ENCODE measurements at regions not wholly inside any gene's neighbourhood (a gene's known extent, or its start where the extent isn't known, plus 50 kb on each side); places are given as distances from the start of the nearest gene placed in this dataset.

- Histone ChIP-seq H3K4me3 (no peak overlapping the region), H3K4me1 (no peaks in the 10 kb centered on the region), H3K27ac (no peak overlapping the region), H3K9me3 (no peaks in the 10 kb centered on the region), H3K4me2 (no peak overlapping the region)
- POLR2A ChIA-PET: no interaction called here
- TF ChIP-seq CTCF (IDR thresholded peaks at IDR 0.05) (no peak), TP53 (CRISPR knock-in tag; IDR thresholded peaks at IDR 0.05) (no peak), CBX2 (IDR thresholded peaks at IDR 0.05; ENCODE audit: borderline replicate concordance, low read depth) (no peak), CEBPB (IDR thresholded peaks at IDR 0.05) (no peak), BCL3 (IDR thresholded peaks at IDR 0.05) (no peak), ATOH8 (CRISPR knock-in tag; IDR thresholded peaks at IDR 0.05; ENCODE audit: low read depth) (no peak), FOSB (CRISPR knock-in tag; IDR thresholded peaks at IDR 0.05) (no peak), EHMT2 (IDR thresholded peaks at IDR 0.05; ENCODE audit: low read depth) (no peak), EP300 (IDR thresholded peaks at IDR 0.05) (no peak), RNF2 (IDR thresholded peaks at IDR 0.05; ENCODE audit: borderline replicate concordance, low read depth) (no peak), HOXB5 (CRISPR knock-in tag; IDR thresholded peaks at IDR 0.05) (no peak), ESRRA (IDR thresholded peaks at IDR 0.05; ENCODE audit: borderline replicate concordance, low read length) (no peak), SREBF2 (IDR thresholded peaks at IDR 0.05) (no peak), CHD2 (IDR thresholded peaks at IDR 0.05; ENCODE audit: low read length, partially characterized antibody) (no peak), POLR2A (IDR thresholded peaks at IDR 0.05; ENCODE audit: low read length) (no peak), ELK1 (IDR thresholded peaks at IDR 0.05; ENCODE audit: low read depth, low read length) (no peak), POLR2AphosphoS2 (conservative IDR thresholded peaks at IDR 0.05; ENCODE audit: low read length) (no peak), GATA3 (IDR thresholded peaks at IDR 0.05; ENCODE audit: borderline replicate concordance) (no peak)
- no peak for FAIRE-seq
- CTCF ChIA-PET: no interaction called here
- ATAC-seq: no peak
- no peak for DNase-seq (ENCODE audit: low read depth in 1 of 2, low spot score in 1 of 2)
Observed at GRCh38 chr4:11250510-11250909, 178.2 kb downstream of the HS3ST1 start.

- Histone ChIP-seq H3K9me3 (no peaks in the 10 kb centered on the region), H3K4me1 (no peaks in the 10 kb centered on the region), H3K4me3 (no peak overlapping the region), H3K4me2 (no peak overlapping the region), H3K27ac (no peak overlapping the region)
- POLR2A ChIA-PET: no interaction called here
- FAIRE-seq: no peak
- ATAC-seq: no peak
- CTCF ChIA-PET: interaction anchor here (0.7 kb wide), 1 partner anchor 14 kb away, joined by 4 read pairs; no protein-coding TSS in a partner anchor
- WGBS (ENCODE audit: missing lambda C conversion rate): 7% methylated on average over 4 of the region's 4 CpGs
- no peak for DNase-seq (ENCODE audit: low read depth in 1 of 2, low spot score in 1 of 2)
- TF ChIP-seq BCL3 (IDR thresholded peaks at IDR 0.05): no peak
- no peak for TF ChIP-seq HDAC2 (IDR thresholded peaks at IDR 0.05)
- no peak for TF ChIP-seq E2F6 (IDR thresholded peaks at IDR 0.05; ENCODE audit: borderline replicate concordance, low read depth)
- no peak for TF ChIP-seq TP53 (CRISPR knock-in tag; IDR thresholded peaks at IDR 0.05)
- TF ChIP-seq SREBF2 (IDR thresholded peaks at IDR 0.05): no peak
- no peak for TF ChIP-seq JUN (IDR thresholded peaks at IDR 0.05)
- no peak for TF ChIP-seq PBX3 (IDR thresholded peaks at IDR 0.05)
- TF ChIP-seq HOXB13 (CRISPR knock-in tag; IDR thresholded peaks at IDR 0.05; ENCODE audit: low read depth): no peak
- no peak for TF ChIP-seq CEBPB (IDR thresholded peaks at IDR 0.05)
- TF ChIP-seq EHMT2 (IDR thresholded peaks at IDR 0.05; ENCODE audit: low read depth): no peak
- TF ChIP-seq PHF8 (IDR thresholded peaks at IDR 0.05; ENCODE audit: borderline replicate concordance, low read depth): no peak
- no peak for TF ChIP-seq CBX8 (IDR thresholded peaks at IDR 0.05)
Observed at GRCh38 chr4:11232015-11232414, 196.7 kb downstream of the HS3ST1 start.

Measured in A549 (cell line).